IMR-90 (cell line): ENCODE measurements at regions not wholly inside any gene's neighbourhood (a gene's known extent, or its start where the extent isn't known, plus 50 kb on each side); places are given as distances from the start of the nearest gene placed in this dataset.

Source experiments
- ATAC-seq: fragments of 200-7000 bp; cut with Tn5 transposase; 2 replicates; pipeline ENCODE4 v1.9.1; 2020; ENCODE audit warnings: low read depth, mild to moderate bottlenecking, moderate library complexity
- BruUV-seq: library from RNA; stranded (reverse); fragments of 400-500 nt; replicated peaks from 2 replicates; lab custom pipeline; 2021; lab: Mats Ljungman, UMichigan
- CTCF ChIA-PET: fragments of 300-600 bp; formaldehyde crosslinking; extraction: SDS; loops from one replicate; lab custom pipeline; 2021; ENCODE audit warnings: antibody characterized with exemption; lab: Yijun Ruan, JAX
- POLR2A ChIA-PET: fragments of 300-600 bp; sonication (Branson Sonifier 250); formaldehyde crosslinking; loops from one replicate; lab custom pipeline; 2022; ENCODE audit warnings: antibody characterized with exemption; ENCODE audit not compliant: unreplicated experiment; lab: Charles Lee
- DNase-seq: peaks from one replicate; pipeline ENCODE4 v3.0.0; 2013
- H2AFZ ChIP-seq: replicated peaks from 2 replicates; pipeline ENCODE3; 2013; ENCODE audit warnings: low read length, mild to moderate bottlenecking; ENCODE audit not compliant: poor library complexity
- H2AK5ac ChIP-seq: 2 replicates; pipeline ENCODE4 v1.6.1; 2013; ENCODE audit warnings: low read depth, low read length, inconsistent platforms
- H2AK9ac ChIP-seq: replicated peaks from 2 replicates; pipeline ENCODE3; 2013; ENCODE audit warnings: mild to moderate bottlenecking, low read depth, low read length, moderate library complexity; ENCODE audit not compliant: poor library complexity
- H2BK120ac ChIP-seq: 2 replicates; pipeline ENCODE4 v1.6.1; 2013; ENCODE audit warnings: low read depth, low read length, inconsistent platforms
- H2BK15ac ChIP-seq: 3 replicates; pipeline ENCODE4 v1.6.1; 2013; ENCODE audit warnings: low read depth, low read length, inconsistent platforms
- H2BK20ac ChIP-seq: 2 replicates; pipeline ENCODE4 v1.6.1; 2013; ENCODE audit warnings: low read depth, mild to moderate bottlenecking, inconsistent platforms, low read length, moderate library complexity
- H2BK5ac ChIP-seq: 2 replicates; pipeline ENCODE4 v1.6.1; 2013; ENCODE audit warnings: mild to moderate bottlenecking, low read depth, low read length, inconsistent platforms; ENCODE audit not compliant: poor library complexity, severe bottlenecking
- H3K14ac ChIP-seq: replicated peaks from 2 replicates; pipeline ENCODE4 v1.6.1; 2013; ENCODE audit warnings: low read depth, low read length, inconsistent platforms
- H3K18ac ChIP-seq: 2 replicates; pipeline ENCODE4 v1.6.1; 2013; ENCODE audit warnings: low read depth, low read length, control low read depth
- H3K23ac ChIP-seq: 2 replicates; pipeline ENCODE4 v1.6.1; 2013; ENCODE audit warnings: low read depth, low read length, inconsistent platforms
- H3K27ac ChIP-seq: 2 replicates; pipeline ENCODE4 v1.5.1; 2013; ENCODE audit warnings: mild to moderate bottlenecking, control low read depth, low read length; ENCODE audit not compliant: insufficient read depth
- H3K27me3 ChIP-seq: 2 replicates; pipeline ENCODE4 v1.6.1; 2013; ENCODE audit warnings: low read length; ENCODE audit not compliant: control insufficient read depth, insufficient read depth
- H3K36me3 ChIP-seq: 2 replicates; pipeline ENCODE4 v1.6.1; 2013; ENCODE audit warnings: low read length, mixed read lengths; ENCODE audit not compliant: control insufficient read depth, insufficient read depth
- H3K4ac ChIP-seq: 2 replicates; pipeline ENCODE4 v1.6.1; 2013; ENCODE audit warnings: low read depth, low read length, inconsistent platforms
- H3K4me1 ChIP-seq: 2 replicates; pipeline ENCODE4 v1.6.1; 2013; ENCODE audit warnings: low read length, mixed read lengths; ENCODE audit not compliant: control insufficient read depth, insufficient read depth
- H3K4me2 ChIP-seq: 2 replicates; pipeline ENCODE4 v1.6.1; 2013; ENCODE audit warnings: low read depth, mild to moderate bottlenecking, control low read depth, low read length, moderate library complexity
- H3K4me3 ChIP-seq: 2 replicates; pipeline ENCODE4 v1.5.1; 2013; ENCODE audit warnings: low read depth, mild to moderate bottlenecking, control low read depth, low read length, moderate library complexity; ENCODE audit not compliant: insufficient read depth
- H3K56ac ChIP-seq: 2 replicates; pipeline ENCODE4 v1.6.1; 2013; ENCODE audit warnings: low read length, inconsistent platforms; ENCODE audit not compliant: insufficient read depth; ENCODE audit errors: extremely low read depth
- H3K79me1 ChIP-seq, 2 experiments: 2 replicates each; pipeline ENCODE4 v1.6.1; 2013; ENCODE audit warnings: low read length in 2 of 2, inconsistent platforms in 1 of 2, low read depth in 1 of 2
- H3K9ac ChIP-seq: 2 replicates; pipeline ENCODE4 v1.6.1; 2013; ENCODE audit warnings: low read depth, low read length, control low read depth
- H3K9me1 ChIP-seq: 2 replicates; pipeline ENCODE4 v1.6.1; 2013; ENCODE audit warnings: low read length, inconsistent platforms; ENCODE audit not compliant: insufficient read depth
- H3K9me3 ChIP-seq: 2 replicates; pipeline ENCODE4 v1.6.1; 2013; ENCODE audit warnings: low read length; ENCODE audit not compliant: control insufficient read depth, insufficient read depth
- H4K20me1 ChIP-seq: 2 replicates; pipeline ENCODE4 v1.6.1; 2013; ENCODE audit warnings: low read length, inconsistent platforms; ENCODE audit not compliant: insufficient read depth
- H4K5ac ChIP-seq: 2 replicates; pipeline ENCODE4 v1.6.1; 2013; ENCODE audit warnings: mild to moderate bottlenecking, low read depth, low read length, control low read depth
- H4K8ac ChIP-seq, 2 experiments: 2 replicates each; pipeline ENCODE4 v1.6.1; 2013; ENCODE audit warnings: low read depth in 2 of 2, low read length in 2 of 2, control low read depth in 1 of 2, inconsistent platforms in 1 of 2
- H4K91ac ChIP-seq: 2 replicates; pipeline ENCODE4 v1.6.1; 2013; ENCODE audit warnings: low read depth, low read length, inconsistent platforms; ENCODE audit not compliant: insufficient read depth
- BHLHE40 ChIP-seq: fragments of 150-350 bp; IDR thresholded peaks from 2 replicates; pipeline ENCODE4 v1.6.1; 2016; ENCODE audit warnings: mild to moderate bottlenecking, low read depth, low read length
- CEBPB ChIP-seq: IDR thresholded peaks from 2 replicates; pipeline ENCODE4 v1.6.1; 2012; ENCODE audit warnings: low read depth, low read length, improper control_type of control experiment
- CHD1 ChIP-seq: IDR thresholded peaks from 2 replicates; pipeline ENCODE4 v1.6.1; 2012; ENCODE audit warnings: low read depth, low read length, improper control_type of control experiment
- FOS ChIP-seq: fragments of 150-350 bp; IDR thresholded peaks from 2 replicates; pipeline ENCODE4 v1.6.1; 2016; ENCODE audit warnings: low read depth, low read length
- MAFK ChIP-seq: IDR thresholded peaks from 2 replicates; pipeline ENCODE4 v1.6.1; 2012; ENCODE audit warnings: low read depth, low read length, improper control_type of control experiment
- MAZ ChIP-seq: IDR thresholded peaks from 2 replicates; pipeline ENCODE4 v1.6.1; 2012; ENCODE audit warnings: low read depth, mild to moderate bottlenecking, low read length, improper control_type of control experiment, moderate library complexity, borderline replicate concordance
- MXI1 ChIP-seq: IDR thresholded peaks from 2 replicates; pipeline ENCODE4 v1.6.1; 2012; ENCODE audit warnings: low read depth, mild to moderate bottlenecking, low read length, moderate library complexity, borderline replicate concordance
- NFE2L2 ChIP-seq: fragments of 150-350 bp; IDR thresholded peaks from 2 replicates; pipeline ENCODE4 v1.6.1; 2016; ENCODE audit warnings: low read depth, mild to moderate bottlenecking, low read length
- POLR2A ChIP-seq: IDR thresholded peaks from 2 replicates; pipeline ENCODE4 v1.6.1; 2012; ENCODE audit warnings: mild to moderate bottlenecking, low read depth, low read length
- RAD21 ChIP-seq: IDR thresholded peaks from 2 replicates; pipeline ENCODE4 v1.6.1; 2012; ENCODE audit warnings: low read length, improper control_type of control experiment
- RCOR1 ChIP-seq: IDR thresholded peaks from 2 replicates; pipeline ENCODE4 v1.6.1; 2012; ENCODE audit warnings: mild to moderate bottlenecking, low read length, improper control_type of control experiment; ENCODE audit not compliant: insufficient replicate concordance
- RFX5 ChIP-seq: IDR thresholded peaks from 2 replicates; pipeline ENCODE4 v1.8.0; 2012; ENCODE audit warnings: low read depth, mild to moderate bottlenecking, low read length, moderate library complexity
- SMC3 ChIP-seq: fragments of 150-350 bp; IDR thresholded peaks from 2 replicates; pipeline ENCODE4 v1.6.1; 2016; ENCODE audit warnings: low read depth, mild to moderate bottlenecking, antibody characterized with exemption, low read length, moderate library complexity
- WGBS, 2 experiments: methylation state at CpG; one replicate each; pipeline versions ENCODE4 v1.1.5 to v1.1.7; 2013; ENCODE audit warnings: missing lambda C conversion rate in 2 of 2; ENCODE audit not compliant: insufficient read length in 1 of 2; ENCODE audit errors: extremely low coverage in 2 of 2; 5-methylcytosine and 5-hydroxymethylcytosine counted together
- dilution Hi-C: fragments of 300-500 bp; cut with HindIII; formaldehyde crosslinking; loops from one replicate; pipeline ENCODE4 v1.14.3; 2018; ENCODE audit warnings: low sequenced_read_pairs; ENCODE audit not compliant: unreplicated experiment
- in situ Hi-C: fragments of 300-500 bp; cut with MboI; formaldehyde crosslinking; loops from 3 replicates; pipeline ENCODE4 v1.14.3; 2019; ENCODE audit warnings: low sequenced_read_pairs, inconsistent platforms, mixed read lengths
- intact Hi-C: fragments of 100-400 bp; cut with micrococcal nuclease; formaldehyde crosslinking; loops from 2 replicates; pipeline ENCODE4 v1.10.0; 2022
- TF ChIP-seq, protein P1 (sequence below): fragments of 150-350 bp; IDR thresholded peaks from 2 replicates; pipeline ENCODE4 v1.6.1; 2017; ENCODE audit warnings: mild to moderate bottlenecking, antibody characterized with exemption, low read length, low read depth
- TF ChIP-seq, protein P2 (sequence below): conservative IDR thresholded peaks from 2 replicates; pipeline ENCODE4 v1.5.1; 2012; ENCODE audit warnings: mild to moderate bottlenecking, low read depth, low read length, improper control_type of control experiment
- TF ChIP-seq, protein P3 (sequence below): fragments of 150-350 bp; IDR thresholded peaks from 2 replicates; pipeline ENCODE4 v1.6.1; 2016; ENCODE audit warnings: low read depth, mild to moderate bottlenecking, low read length, moderate library complexity, borderline replicate concordance

DNA sequence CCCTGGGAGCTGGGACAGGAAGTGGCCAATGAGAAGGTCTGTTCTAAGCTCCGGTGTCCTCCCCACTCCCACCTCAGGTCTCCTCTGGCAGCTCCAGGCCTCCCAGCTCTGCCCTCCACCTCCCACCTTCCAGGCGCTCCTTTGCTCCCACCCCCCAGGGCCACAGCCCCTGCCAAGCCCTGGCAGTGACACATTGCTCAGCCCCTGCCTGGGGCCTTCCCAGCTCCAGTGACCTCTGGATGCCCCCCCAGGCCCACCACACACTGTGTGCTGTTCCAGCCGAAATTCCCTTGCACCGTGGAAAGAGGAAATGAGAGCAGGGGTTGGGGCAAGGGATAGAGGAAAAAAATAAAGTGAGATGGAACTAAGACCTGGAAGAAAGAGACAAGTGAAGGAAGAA is 289.6 kb downstream of the CYP26B1 start:
- no peak overlapping the region for H4K91ac ChIP-seq
- H3K9me3 ChIP-seq, result peaks cover 2% of the 10 kb centered on the region
- no peaks in the 10 kb centered on the region for H4K20me1 ChIP-seq
- DNase-seq (no peak), ATAC-seq (no peak)
- no peak overlapping the region for H3K4me3 ChIP-seq
- no peak overlapping the region for H2BK120ac ChIP-seq
- in situ Hi-C loops, result no loop called here
- H3K9me1 ChIP-seq, result no peaks in the 10 kb centered on the region
- BruUV-seq, result no TSS peak
- dilution Hi-C loops, result no loop called here
- WGBS, 2 experiments, result 50% methylated on average over 1 of the region's 4 CpGs; no CpG with 5 or more reads in 1 of the 2 experiments
- H3K56ac ChIP-seq, result no peak overlapping the region
- POLR2A ChIA-PET, result no interaction called here
- no peak overlapping the region for H3K14ac ChIP-seq
- no peak overlapping the region for H4K8ac ChIP-seq
- no peak for TF ChIP-seq MAFK
- TF ChIP-seq, protein P1, sequence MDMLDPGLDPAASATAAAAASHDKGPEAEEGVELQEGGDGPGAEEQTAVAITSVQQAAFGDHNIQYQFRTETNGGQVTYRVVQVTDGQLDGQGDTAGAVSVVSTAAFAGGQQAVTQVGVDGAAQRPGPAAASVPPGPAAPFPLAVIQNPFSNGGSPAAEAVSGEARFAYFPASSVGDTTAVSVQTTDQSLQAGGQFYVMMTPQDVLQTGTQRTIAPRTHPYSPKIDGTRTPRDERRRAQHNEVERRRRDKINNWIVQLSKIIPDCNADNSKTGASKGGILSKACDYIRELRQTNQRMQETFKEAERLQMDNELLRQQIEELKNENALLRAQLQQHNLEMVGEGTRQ, result no peak
- no peak for TF ChIP-seq RFX5
- no peak for TF ChIP-seq CEBPB
- no peak for TF ChIP-seq RCOR1
- no peak for TF ChIP-seq BHLHE40
- TF ChIP-seq, protein P2, sequence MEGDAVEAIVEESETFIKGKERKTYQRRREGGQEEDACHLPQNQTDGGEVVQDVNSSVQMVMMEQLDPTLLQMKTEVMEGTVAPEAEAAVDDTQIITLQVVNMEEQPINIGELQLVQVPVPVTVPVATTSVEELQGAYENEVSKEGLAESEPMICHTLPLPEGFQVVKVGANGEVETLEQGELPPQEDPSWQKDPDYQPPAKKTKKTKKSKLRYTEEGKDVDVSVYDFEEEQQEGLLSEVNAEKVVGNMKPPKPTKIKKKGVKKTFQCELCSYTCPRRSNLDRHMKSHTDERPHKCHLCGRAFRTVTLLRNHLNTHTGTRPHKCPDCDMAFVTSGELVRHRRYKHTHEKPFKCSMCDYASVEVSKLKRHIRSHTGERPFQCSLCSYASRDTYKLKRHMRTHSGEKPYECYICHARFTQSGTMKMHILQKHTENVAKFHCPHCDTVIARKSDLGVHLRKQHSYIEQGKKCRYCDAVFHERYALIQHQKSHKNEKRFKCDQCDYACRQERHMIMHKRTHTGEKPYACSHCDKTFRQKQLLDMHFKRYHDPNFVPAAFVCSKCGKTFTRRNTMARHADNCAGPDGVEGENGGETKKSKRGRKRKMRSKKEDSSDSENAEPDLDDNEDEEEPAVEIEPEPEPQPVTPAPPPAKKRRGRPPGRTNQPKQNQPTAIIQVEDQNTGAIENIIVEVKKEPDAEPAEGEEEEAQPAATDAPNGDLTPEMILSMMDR, result no peak
- TF ChIP-seq FOS, result no peak
- TF ChIP-seq CHD1, result no peak
- TF ChIP-seq POLR2A, result no peak
- TF ChIP-seq, protein P3, sequence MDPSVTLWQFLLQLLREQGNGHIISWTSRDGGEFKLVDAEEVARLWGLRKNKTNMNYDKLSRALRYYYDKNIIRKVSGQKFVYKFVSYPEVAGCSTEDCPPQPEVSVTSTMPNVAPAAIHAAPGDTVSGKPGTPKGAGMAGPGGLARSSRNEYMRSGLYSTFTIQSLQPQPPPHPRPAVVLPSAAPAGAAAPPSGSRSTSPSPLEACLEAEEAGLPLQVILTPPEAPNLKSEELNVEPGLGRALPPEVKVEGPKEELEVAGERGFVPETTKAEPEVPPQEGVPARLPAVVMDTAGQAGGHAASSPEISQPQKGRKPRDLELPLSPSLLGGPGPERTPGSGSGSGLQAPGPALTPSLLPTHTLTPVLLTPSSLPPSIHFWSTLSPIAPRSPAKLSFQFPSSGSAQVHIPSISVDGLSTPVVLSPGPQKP, result no peak
- no peak for TF ChIP-seq RAD21
- no peak for TF ChIP-seq MAZ
- TF ChIP-seq SMC3, result no peak
- TF ChIP-seq MXI1, result no peak
- no peak for TF ChIP-seq NFE2L2
- H2AK5ac ChIP-seq, result no peak overlapping the region
- no peak overlapping the region for H2BK15ac ChIP-seq
- no peaks in the 10 kb centered on the region for H3K79me1 ChIP-seq
- CTCF ChIA-PET, result no interaction called here
- H3K36me3 ChIP-seq, result no peaks in the 10 kb centered on the region
- peaks cover 29% of the 10 kb centered on the region for H3K27me3 ChIP-seq
- H3K4ac ChIP-seq, result no peak overlapping the region
- no peak overlapping the region for H2BK5ac ChIP-seq
- H2AFZ ChIP-seq, result no peak overlapping the region
- H3K27ac ChIP-seq, result no peak overlapping the region
- H3K4me2 ChIP-seq, result no peak overlapping the region
- H3K18ac ChIP-seq, result no peak overlapping the region
- no peak overlapping the region for H3K23ac ChIP-seq
- no peak overlapping the region for H2AK9ac ChIP-seq
- H3K4me1 ChIP-seq, result no peaks in the 10 kb centered on the region
- intact Hi-C loops, result no loop called here
- H2BK20ac ChIP-seq, result no peak overlapping the region
- H3K9ac ChIP-seq, result no peak overlapping the region
- no peak overlapping the region for H4K5ac ChIP-seq
